Colonic mucosa (tissue), 4 donors: ENCODE measurements at regions not wholly inside any gene's neighbourhood (a gene's known extent, or its start where the extent isn't known, plus 50 kb on each side); places are given as distances from the start of the nearest gene placed in this dataset.

Source experiments
- DNase-seq: peaks from one replicate; pipeline ENCODE4 v3.0.0-alpha.2; 2020
- H3K27ac ChIP-seq: fragments of 200-600 bp; one replicate; pipeline ENCODE4 v1.8.0; 2021
- H3K27me3 ChIP-seq: fragments of 200-600 bp; one replicate; pipeline ENCODE4 v1.8.0; 2021
- H3K36me3 ChIP-seq: fragments of 200-600 bp; one replicate; pipeline ENCODE4 v1.8.0; 2021
- H3K4me1 ChIP-seq: fragments of 200-600 bp; one replicate; pipeline ENCODE4 v1.8.0; 2021; ENCODE audit warnings: mild to moderate bottlenecking
- H3K4me3 ChIP-seq: fragments of 200-600 bp; one replicate; pipeline ENCODE4 v1.8.0; 2021
- H3K9ac ChIP-seq, 2 donors: one replicate each; pipeline ENCODE4 v1.7.0; 2013; ENCODE audit warnings: control low read depth in 2 of 2, low read depth in 2 of 2, low read length in 2 of 2
- H3K9me3 ChIP-seq: fragments of 200-600 bp; one replicate; pipeline ENCODE4 v1.8.0; 2021
- intact Hi-C: fragments of 100-400 bp; cut with DNase I; formaldehyde crosslinking; loops from one replicate; pipeline ENCODE4 v1.14.1; 2022
- TF ChIP-seq, protein P1 (sequence below): fragments of 200-600 bp; IDR thresholded peaks from one replicate; pipeline ENCODE4 v1.8.0; 2022; ENCODE audit warnings: antibody characterized with exemption, mild to moderate bottlenecking
- donor health status: healthy.
- donor health status: DM: no; HTN: no; CAD: no.
- donor health status: DM: no; HTN: no; CAD: no.

DNA sequence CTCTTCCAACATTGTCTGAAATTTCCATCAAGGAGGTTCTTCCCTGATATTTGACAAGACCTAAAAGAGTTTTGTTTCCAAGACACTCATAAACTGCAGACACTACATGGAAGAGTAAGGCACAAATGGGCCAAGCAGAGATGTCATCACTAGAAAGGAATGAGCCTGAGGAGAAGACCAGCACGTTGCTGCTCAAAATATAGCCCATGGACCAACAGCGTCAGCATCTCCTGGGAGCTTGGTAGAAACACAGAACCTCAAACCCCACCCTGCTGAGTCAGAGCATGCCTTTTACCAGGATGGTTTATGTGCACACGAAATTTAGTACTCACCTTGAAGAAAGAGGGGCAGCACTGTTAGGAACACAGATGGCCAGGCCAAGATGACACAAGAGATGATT, 128.7 kb upstream of the MID1 start:
- TF ChIP-seq, protein P1, sequence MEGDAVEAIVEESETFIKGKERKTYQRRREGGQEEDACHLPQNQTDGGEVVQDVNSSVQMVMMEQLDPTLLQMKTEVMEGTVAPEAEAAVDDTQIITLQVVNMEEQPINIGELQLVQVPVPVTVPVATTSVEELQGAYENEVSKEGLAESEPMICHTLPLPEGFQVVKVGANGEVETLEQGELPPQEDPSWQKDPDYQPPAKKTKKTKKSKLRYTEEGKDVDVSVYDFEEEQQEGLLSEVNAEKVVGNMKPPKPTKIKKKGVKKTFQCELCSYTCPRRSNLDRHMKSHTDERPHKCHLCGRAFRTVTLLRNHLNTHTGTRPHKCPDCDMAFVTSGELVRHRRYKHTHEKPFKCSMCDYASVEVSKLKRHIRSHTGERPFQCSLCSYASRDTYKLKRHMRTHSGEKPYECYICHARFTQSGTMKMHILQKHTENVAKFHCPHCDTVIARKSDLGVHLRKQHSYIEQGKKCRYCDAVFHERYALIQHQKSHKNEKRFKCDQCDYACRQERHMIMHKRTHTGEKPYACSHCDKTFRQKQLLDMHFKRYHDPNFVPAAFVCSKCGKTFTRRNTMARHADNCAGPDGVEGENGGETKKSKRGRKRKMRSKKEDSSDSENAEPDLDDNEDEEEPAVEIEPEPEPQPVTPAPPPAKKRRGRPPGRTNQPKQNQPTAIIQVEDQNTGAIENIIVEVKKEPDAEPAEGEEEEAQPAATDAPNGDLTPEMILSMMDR = no peak
- Histone ChIP-seq H3K9me3 (no peaks in the 10 kb centered on the region), H3K36me3 (no peaks in the 10 kb centered on the region), H3K4me3 (no peak overlapping the region), H3K9ac (no peak overlapping the region), H3K27me3 (no peaks in the 10 kb centered on the region), H3K27ac (no peak overlapping the region), H3K4me1 (no peaks in the 10 kb centered on the region)
- no peak for DNase-seq
- intact Hi-C loops = no loop called here

DNA sequence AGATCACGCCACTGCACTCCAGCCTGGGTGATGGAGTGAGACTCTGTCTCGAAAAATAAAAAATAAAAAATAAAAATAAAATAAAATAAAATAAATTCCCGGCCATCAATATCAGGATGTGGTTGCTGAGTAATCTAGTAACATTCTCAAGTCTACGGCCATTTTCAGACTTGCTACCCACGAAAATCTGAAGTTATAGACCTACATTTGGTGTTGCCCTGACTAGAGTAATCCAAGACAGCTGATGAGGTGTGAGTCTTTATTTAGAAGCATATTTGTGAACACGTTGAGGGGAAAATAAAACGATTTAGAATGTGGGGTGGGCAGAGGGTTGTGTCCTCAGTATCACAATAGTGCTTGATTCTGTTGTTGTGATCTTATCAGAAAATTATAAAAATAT, 130.2 kb upstream of the MID1 start:
- no peaks in the 10 kb centered on the region for H3K36me3 ChIP-seq
- no peak overlapping the region for H3K4me3 ChIP-seq
- no peaks in the 10 kb centered on the region for H3K4me1 ChIP-seq
- intact Hi-C loops = no loop called here
- TF ChIP-seq, protein P1 = no peak
- no peak for DNase-seq
- H3K27ac ChIP-seq = no peak overlapping the region
- H3K27me3 ChIP-seq = no peaks in the 10 kb centered on the region
- no peak overlapping the region for H3K9ac ChIP-seq
- H3K9me3 ChIP-seq = no peaks in the 10 kb centered on the region

DNA sequence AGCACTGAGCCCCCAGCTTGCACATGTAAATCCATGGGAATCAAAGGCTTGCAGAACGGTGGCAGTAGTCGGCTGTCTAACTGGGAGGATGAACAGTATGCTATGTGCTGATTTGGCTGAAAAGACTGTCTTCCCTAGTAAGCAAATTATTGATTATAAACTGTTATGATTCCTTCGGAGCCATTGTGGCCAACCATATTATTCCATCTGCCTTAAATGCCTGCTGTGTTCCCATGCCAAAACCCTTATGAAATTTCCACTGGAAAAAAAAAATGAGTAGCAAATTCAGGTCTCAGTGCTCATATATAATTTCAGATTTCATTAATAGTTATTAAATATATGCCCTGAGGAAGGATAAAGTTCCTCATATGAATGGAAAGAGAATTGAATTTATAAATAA, 132.7 kb upstream of the MID1 start:
- Histone ChIP-seq H3K36me3 (no peaks in the 10 kb centered on the region), H3K9me3 (no peaks in the 10 kb centered on the region), H3K4me1 (no peaks in the 10 kb centered on the region), H3K4me3 (no peak overlapping the region), H3K27me3 (no peaks in the 10 kb centered on the region), H3K27ac (no peak overlapping the region), H3K9ac (no peak overlapping the region)
- DNase-seq = no peak
- TF ChIP-seq, protein P1 = no peak
- intact Hi-C loops = no loop called here

DNA sequence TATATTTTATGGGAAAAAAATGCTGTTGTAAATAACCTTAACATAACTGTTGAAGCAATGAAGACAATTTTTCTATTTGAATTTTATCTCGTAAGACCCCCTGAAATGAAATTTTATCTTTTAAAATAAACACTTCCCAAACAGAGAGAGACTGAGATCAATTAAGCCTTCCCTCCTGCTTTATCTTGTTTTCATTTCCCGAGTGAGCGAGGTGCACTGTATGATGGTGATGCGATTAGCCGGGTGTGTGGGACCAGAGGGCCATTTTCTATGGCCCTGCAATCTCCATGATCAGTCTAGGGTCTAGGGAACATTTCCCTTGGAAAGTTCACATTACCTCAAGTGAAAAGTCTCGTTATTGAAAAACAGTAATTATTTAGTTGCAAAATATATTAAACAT, 134.1 kb upstream of the MID1 start:
- Histone ChIP-seq H3K27ac (no peak overlapping the region), H3K9me3 (no peaks in the 10 kb centered on the region), H3K36me3 (no peaks in the 10 kb centered on the region), H3K27me3 (no peaks in the 10 kb centered on the region), H3K4me3 (no peak overlapping the region), H3K4me1 (no peaks in the 10 kb centered on the region), H3K9ac (no peak overlapping the region)
- no peak for DNase-seq
- intact Hi-C loops = no loop called here
- TF ChIP-seq, protein P1 = no peak

DNA sequence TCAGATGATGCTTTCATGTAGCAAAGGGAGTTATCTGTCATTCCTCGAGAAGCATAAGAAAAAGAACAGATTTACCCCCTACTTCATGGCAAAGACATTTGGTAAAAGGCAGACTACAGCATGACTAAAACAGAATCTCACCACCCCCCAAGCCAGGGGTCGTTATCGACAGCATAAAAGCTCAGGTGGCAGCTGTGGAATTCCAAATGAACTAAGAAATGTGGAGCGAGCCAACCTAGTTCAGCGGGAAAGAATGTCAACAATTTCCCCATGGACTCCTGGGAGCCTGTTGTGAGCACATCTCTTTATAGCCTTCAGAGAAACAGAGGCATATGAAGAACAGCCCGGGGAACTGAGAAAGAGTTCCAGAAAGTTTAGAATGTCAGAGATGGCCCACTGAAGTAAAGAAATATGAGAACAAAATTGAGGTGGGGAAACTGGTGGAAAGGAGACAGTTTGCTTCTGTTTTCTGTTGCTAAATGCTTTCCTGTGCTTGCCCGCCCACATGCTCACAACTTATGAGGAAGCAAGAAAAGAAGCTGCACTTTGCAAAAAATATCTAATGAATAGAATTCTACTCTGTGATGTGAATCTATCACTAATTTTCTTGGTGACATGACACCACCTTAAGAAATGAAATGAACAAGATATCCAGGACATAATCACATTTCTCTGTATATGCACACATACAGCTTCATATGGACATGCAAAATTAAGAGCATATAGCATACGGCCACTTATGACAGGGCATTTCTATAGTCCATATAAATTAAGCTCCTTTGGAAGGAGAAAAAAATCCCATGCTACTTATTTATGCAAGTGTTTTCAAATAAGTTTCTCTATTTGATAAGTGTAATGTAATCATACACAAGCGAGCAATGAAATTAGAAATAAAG, 135.3 kb upstream of the MID1 start:
- Histone ChIP-seq H3K4me3 (no peak overlapping the region), H3K27ac (no peak overlapping the region), H3K36me3 (no peaks in the 10 kb centered on the region), H3K4me1 (no peaks in the 10 kb centered on the region), H3K9ac (no peak overlapping the region), H3K9me3 (no peaks in the 10 kb centered on the region), H3K27me3 (no peaks in the 10 kb centered on the region)
- no peak for DNase-seq
- intact Hi-C loops = no loop called here
- TF ChIP-seq, protein P1 = no peak
